ENCODE measurements at regions not wholly inside any gene's neighbourhood (a gene's known extent, or its start where the extent isn't known, plus 50 kb on each side); places are given as distances from the start of the nearest gene placed in this dataset.

DNA sequence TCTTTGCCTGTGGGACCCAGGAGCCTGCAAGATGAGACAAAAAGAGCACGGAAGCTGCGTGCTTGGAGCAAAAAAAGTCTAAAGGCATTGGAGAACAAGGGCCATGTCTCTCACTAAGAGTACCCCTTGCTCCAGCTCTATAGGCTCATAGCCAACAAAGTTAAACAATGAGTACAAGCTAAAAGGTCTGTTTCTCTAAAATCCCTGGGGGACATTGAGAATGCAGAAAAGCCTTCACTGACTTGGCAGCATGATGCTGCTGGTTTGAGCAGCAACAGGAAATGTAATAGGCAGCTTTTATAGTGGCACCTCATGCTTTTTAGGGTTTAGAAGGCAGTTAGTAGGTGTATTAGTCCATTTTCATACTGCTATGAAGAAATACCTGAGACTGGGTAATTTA is 287.5 kb downstream of the SMARCA2 start:
- TF ChIP-seq POLR2A (IDR thresholded peaks at IDR 0.05): no peak
- TF ChIP-seq, protein P1, sequence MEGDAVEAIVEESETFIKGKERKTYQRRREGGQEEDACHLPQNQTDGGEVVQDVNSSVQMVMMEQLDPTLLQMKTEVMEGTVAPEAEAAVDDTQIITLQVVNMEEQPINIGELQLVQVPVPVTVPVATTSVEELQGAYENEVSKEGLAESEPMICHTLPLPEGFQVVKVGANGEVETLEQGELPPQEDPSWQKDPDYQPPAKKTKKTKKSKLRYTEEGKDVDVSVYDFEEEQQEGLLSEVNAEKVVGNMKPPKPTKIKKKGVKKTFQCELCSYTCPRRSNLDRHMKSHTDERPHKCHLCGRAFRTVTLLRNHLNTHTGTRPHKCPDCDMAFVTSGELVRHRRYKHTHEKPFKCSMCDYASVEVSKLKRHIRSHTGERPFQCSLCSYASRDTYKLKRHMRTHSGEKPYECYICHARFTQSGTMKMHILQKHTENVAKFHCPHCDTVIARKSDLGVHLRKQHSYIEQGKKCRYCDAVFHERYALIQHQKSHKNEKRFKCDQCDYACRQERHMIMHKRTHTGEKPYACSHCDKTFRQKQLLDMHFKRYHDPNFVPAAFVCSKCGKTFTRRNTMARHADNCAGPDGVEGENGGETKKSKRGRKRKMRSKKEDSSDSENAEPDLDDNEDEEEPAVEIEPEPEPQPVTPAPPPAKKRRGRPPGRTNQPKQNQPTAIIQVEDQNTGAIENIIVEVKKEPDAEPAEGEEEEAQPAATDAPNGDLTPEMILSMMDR (IDR thresholded peaks at IDR 0.05): no peak
